Chondrocyte (in vitro differentiated cells): ENCODE measurements at regions not wholly inside any gene's neighbourhood (a gene's known extent, or its start where the extent isn't known, plus 50 kb on each side); places are given as distances from the start of the nearest gene placed in this dataset.

ENCODE experiments used
- DNase-seq: peaks from one replicate; pipeline ENCODE4 v3.0.0; 2021; ENCODE audit warnings: mixed read lengths, low spot score
- H3K27ac Mint-ChIP-seq: one replicate; pipeline ENCODE4 v1.8.0; 2021; ENCODE audit warnings: mild to moderate bottlenecking, moderate library complexity, mixed read lengths; ENCODE audit not compliant: unreplicated experiment
- H3K27me3 Mint-ChIP-seq: 2 replicates; pipeline ENCODE4 v1.8.0; 2021; ENCODE audit warnings: low read depth, mixed read lengths
- H3K36me3 Mint-ChIP-seq: 2 replicates; pipeline ENCODE4 v1.8.0; 2021; ENCODE audit warnings: low read depth, mixed read lengths
- H3K4me1 Mint-ChIP-seq: 2 replicates; pipeline ENCODE4 v1.8.0; 2021; ENCODE audit warnings: low read depth, mild to moderate bottlenecking, mixed read lengths
- H3K4me3 Mint-ChIP-seq: one replicate; pipeline ENCODE4 v1.8.0; 2021; ENCODE audit warnings: mild to moderate bottlenecking, moderate library complexity, mixed read lengths; ENCODE audit not compliant: unreplicated experiment
- H3K9me3 Mint-ChIP-seq: 2 replicates; pipeline ENCODE4 v1.8.0; 2021; ENCODE audit warnings: low read depth, mixed read lengths
- CTCF ChIP-seq: fragments of 200-600 bp; sonication (generic); IDR thresholded peaks from 2 replicates; pipeline ENCODE4 v1.5.0; 2021; ENCODE audit warnings: antibody characterized with exemption, mild to moderate bottlenecking, moderate library complexity

GRCh38 chr15:94579286-94579685 lies 347.9 kb downstream of the MCTP2 start:
- Mint-ChIP-seq H3K9me3 (no peaks in the 10 kb centered on the region), H3K27me3 (no peaks in the 10 kb centered on the region), H3K27ac (no peak overlapping the region), H3K36me3 (no peaks in the 10 kb centered on the region), H3K4me3 (no peak overlapping the region), H3K4me1 (no peaks in the 10 kb centered on the region)
- no peak for TF ChIP-seq CTCF
- no peak for DNase-seq

GRCh38 chr15:94580211-94580885 lies 349.0 kb downstream of the MCTP2 start:
- H3K4me3 Mint-ChIP-seq = no peak overlapping the region
- DNase-seq = no peak
- H3K4me1 Mint-ChIP-seq = no peaks in the 10 kb centered on the region
- no peaks in the 10 kb centered on the region for H3K36me3 Mint-ChIP-seq
- no peak for TF ChIP-seq CTCF
- no peaks in the 10 kb centered on the region for H3K9me3 Mint-ChIP-seq
- H3K27ac Mint-ChIP-seq = no peak overlapping the region
- H3K27me3 Mint-ChIP-seq = no peaks in the 10 kb centered on the region

GRCh38 chr15:94582368-94582767 lies 351.0 kb downstream of the MCTP2 start:
- no peaks in the 10 kb centered on the region for H3K36me3 Mint-ChIP-seq
- no peaks in the 10 kb centered on the region for H3K4me1 Mint-ChIP-seq
- no peaks in the 10 kb centered on the region for H3K9me3 Mint-ChIP-seq

GRCh38 chr15:94584833-94585244 lies 353.5 kb downstream of the MCTP2 start:
- no peaks in the 10 kb centered on the region for H3K36me3 Mint-ChIP-seq
- H3K27me3 Mint-ChIP-seq = no peaks in the 10 kb centered on the region
- no peaks in the 10 kb centered on the region for H3K9me3 Mint-ChIP-seq
- H3K27ac Mint-ChIP-seq = no peak overlapping the region
- no peak overlapping the region for H3K4me3 Mint-ChIP-seq
- no peak for DNase-seq
- H3K4me1 Mint-ChIP-seq = no peaks in the 10 kb centered on the region
- no peak for TF ChIP-seq CTCF

More at GRCh38 chr15:94582368-94582767, 351.0 kb downstream of the MCTP2 start:
- peak; percentile 51 for TF ChIP-seq CTCF
- no peak for DNase-seq
- H3K27ac Mint-ChIP-seq = no peak overlapping the region
- no peak overlapping the region for H3K4me3 Mint-ChIP-seq
- H3K27me3 Mint-ChIP-seq = no peaks in the 10 kb centered on the region

- no peaks in the 10 kb centered on the region for H3K27me3 Mint-ChIP-seq
- TF ChIP-seq CTCF = no peak
- H3K9me3 Mint-ChIP-seq = no peaks in the 10 kb centered on the region
- H3K4me3 Mint-ChIP-seq = no peak overlapping the region
- no peak overlapping the region for H3K27ac Mint-ChIP-seq
- no peak for DNase-seq
- no peaks in the 10 kb centered on the region for H3K4me1 Mint-ChIP-seq
- no peaks in the 10 kb centered on the region for H3K36me3 Mint-ChIP-seq
Observed at GRCh38 chr15:94586099-94586498, 354.7 kb downstream of the MCTP2 start.
